ENCODE measurements at regions not wholly inside any gene's neighbourhood (a gene's known extent, or its start where the extent isn't known, plus 50 kb on each side); places are given as distances from the start of the nearest gene placed in this dataset.
"Not testable (repeated sequence)": the region's sequence is repeated elsewhere in the genome, so short reads cannot be mapped to it uniquely, and the experiment has no call there.

DNA sequence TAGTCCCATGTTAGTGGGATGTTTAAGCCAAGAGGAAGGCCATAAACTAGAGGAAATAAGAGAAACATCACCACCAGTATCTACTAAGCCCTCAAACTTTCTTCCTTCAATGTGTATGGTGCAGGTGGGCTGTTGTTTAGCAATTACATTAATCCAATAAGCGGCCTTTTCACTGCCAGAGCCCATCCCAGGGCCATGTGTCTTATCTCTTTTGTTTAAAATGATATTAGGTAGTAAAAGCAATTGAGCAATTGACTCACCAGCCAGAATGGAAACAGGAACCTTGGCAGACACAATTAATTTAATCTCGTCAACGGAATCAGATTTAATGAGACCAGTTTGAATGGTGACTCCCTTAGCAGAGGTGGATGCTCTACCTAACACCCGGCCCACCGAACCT, 1503.5 kb downstream of the UQCRFS1 start:
- no peak for DNase-seq

DNA sequence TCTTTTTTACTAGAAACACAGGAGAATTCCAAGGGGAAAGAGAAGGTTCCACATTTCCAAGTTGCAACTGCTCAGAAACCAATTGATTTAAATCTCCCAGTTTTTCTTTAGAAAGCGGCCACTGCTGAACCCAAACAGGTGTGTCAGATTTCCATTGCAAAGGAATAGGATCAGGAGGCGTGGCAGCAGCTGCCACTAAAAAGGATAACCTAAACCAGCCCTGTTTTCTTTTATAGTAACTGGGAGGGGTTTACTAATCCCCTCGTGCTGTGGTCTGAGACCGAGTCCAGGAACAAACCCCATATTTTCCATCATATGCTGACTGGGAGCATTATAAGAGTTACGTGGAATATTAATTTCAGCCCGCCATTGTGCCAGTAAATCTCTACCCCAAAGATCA, 1504.0 kb downstream of the UQCRFS1 start:
- not testable (repeated sequence) for DNase-seq

- DNase-seq = not testable (repeated sequence)
These were observed 1505.9 kb downstream of the UQCRFS1 start for GRCh38 chr19:27707026-27707425.

GRCh38 chr19:27705896-27706295, 1507.1 kb downstream of the UQCRFS1 start:
- no peak for DNase-seq

GRCh38 chr19:27694361-27695055, 1518.4 kb downstream of the UQCRFS1 start:
- no peak for DNase-seq

DNA sequence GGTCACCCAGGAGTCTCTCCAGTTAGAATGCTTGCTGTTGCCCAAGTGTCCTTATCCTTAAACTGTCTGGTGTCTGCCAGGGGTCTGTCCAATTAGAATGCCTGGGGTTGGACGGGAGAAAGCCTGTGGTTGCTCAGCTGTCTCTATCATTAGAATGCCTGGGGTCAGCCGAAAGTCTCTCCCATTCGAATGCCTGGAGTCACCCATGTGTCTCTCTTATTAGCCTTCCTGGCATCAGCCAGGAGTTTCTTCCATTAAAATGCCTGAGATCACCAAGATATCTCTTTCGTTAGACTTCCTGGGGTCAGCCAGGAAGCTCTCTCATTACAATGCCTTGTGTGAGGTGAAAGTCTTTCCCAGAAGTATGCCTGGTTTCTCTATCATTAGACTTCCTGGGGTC, 1521.0 kb downstream of the UQCRFS1 start:
- no peak for DNase-seq

DNA sequence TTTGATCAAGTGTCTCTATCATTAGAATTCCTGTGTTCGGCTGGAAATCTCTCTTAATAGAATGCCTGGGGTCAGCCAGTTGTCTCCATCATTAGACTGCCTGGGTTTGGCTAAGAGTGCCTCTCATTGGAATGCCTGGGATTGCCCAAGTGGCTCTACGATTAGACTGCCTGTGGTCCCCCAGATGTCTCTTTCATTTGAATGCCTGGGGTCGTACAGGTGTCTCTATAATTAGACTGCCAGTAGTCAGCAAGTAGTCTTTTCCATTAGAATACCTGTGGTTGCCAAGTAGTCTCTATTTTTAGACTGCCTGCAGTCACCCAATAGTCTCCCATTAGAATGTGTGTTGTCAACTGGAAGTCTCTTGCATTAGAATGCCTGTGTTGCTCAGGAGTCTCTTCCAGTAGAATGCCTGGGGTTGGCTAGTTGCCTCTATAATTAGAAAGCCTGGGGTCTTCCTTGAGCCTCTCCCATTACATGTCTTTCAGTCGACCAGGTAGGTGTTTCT, 1523.2 kb downstream of the UQCRFS1 start:
- no peak for DNase-seq

DNA sequence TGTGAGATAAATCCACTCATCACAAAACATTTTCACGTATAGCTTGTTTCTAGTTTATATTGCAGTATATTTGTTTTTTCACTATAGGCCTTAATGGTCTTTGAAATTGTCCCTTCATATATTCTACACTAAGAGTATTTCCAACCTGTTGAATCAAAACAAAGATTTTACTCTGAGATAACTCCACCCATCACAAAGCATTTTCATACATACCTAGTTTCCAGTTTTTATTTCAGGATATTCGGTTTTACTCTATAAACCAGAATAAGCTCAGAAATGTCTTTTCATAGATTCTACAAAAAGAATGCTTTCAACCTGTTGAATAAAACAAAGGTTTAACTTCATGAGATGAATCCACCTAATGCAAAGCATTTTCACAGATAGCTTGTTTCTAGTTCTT, 1528.7 kb downstream of the UQCRFS1 start:
- DNase-seq = no peak

- no peak for DNase-seq
These were observed 1531.0 kb downstream of the UQCRFS1 start for GRCh38 chr19:27681972-27682371.

DNA sequence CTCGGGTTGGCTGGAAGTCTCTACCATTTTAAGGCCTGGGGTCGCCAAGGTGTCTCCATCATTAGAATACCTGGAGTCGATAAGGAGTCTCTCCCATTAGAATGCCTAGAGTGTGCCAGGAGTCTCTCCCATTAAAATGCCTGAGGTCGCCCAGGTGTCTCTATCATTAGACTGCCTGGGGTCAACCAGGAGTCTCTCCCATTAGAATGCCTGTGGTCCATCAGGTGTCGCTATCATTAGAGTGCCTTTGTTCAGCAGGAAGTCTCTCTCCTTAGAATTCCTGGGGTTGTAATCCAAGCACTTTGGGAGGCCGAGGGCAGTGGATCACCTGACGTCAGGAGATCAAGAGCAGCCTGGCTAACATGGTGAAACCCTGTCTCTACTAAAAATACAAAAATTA, 1533.0 kb downstream of the UQCRFS1 start:
- DNase-seq = no peak

GRCh38 chr19:27679399-27679798, 1533.6 kb downstream of the UQCRFS1 start:
- no peak for DNase-seq

- DNase-seq = no peak
These were observed 1536.1 kb downstream of the UQCRFS1 start for GRCh38 chr19:27676877-27677276.

- no peak for DNase-seq
These were observed 1536.6 kb downstream of the UQCRFS1 start for GRCh38 chr19:27676334-27676733.

GRCh38 chr19:27675771-27676170, 1537.2 kb downstream of the UQCRFS1 start:
- no peak for DNase-seq

DNA sequence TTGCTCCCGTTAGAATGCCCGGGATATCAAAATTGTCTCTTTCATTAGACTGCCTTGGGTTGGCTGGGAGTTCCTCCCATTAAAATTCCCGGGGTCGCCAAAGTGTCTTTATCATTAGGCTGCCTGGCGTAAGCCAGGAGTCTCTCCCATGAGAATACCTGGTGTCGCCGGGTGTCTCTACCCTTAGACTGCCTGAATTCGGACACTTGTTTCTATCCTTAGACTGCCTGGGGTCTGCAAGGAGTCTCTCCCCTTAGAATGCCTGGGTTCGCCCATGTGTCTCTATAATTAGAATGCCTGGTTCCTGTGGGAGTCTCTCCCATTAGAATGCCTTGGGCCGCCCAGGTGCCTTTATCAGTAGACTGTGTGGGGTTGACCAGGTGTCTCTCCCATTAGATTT, 1538.2 kb downstream of the UQCRFS1 start:
- DNase-seq = no peak

DNA sequence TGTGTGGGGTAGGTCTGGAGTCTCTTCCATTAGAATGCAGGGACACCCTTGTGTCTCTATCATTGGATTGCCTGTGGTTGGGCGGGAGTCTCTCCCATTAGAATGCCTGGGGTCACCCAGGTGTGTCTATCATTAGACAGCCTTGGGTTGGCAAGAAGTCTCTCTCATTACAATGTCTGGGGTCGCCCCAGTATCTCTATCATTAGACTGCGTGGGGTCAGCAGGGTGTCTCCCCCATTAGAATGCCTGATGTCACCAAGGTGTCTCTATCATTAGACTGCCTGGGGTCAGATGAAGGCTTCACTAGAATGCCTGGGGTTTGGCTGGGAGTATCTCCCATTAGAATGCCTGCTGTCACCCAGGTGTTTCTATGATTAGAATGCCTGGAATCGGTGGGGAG, 1539.0 kb downstream of the UQCRFS1 start:
- DNase-seq = no peak

DNA sequence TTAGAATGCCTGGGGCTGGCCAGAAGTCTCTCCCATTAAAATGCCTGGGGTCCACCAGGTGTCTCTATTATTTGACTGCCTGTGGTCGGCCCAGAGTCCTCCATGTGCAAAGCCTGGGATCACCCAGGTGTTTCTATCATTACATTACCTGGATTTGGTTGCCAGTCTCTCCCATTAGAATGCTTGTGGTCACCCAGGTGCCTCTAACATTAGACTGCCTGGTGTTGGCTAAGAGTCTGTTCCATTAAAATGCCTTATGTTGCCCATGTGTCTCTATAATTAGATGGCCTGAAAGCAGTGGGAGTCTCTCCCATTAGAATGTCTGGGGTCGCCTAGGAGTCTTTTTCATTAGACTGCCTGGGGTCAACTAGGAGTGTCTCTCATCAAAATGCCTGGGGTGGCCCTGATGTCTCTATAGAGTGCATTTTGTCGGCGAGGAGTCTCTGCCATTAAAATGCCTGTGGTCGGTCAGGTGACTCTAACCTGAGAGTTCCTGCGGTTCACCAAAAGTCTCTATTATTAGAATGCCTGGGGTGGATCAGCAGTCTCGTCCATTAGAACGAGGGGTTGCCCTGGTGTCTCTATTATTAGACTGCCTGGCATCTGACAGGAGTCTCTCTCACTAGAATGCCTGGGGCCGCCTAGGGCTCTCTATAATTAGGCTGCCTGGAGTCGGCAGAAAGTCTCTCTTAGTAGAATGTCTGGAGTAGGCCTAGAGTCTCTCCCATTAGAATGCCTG, 1540.5 kb downstream of the UQCRFS1 start:
- DNase-seq = no peak

DNA sequence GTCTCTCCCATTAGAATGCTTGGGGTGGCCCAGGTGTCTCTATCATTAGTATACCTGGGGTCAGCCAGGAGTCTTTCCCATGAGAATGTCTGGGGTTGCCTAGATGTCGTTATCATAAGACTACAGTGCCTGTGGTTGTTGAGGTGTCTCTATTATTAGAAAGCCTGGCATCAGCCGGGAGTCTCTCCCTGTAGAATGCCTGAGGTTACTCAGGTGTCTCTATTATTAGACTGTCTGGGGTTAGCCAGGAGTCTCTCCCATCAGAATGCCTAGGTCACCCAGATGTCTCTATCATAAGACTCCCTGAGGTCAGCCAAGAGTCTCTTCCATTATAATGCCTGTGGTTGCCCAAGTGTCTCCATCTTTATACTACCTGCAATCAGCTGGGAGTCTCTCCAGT, 1541.1 kb downstream of the UQCRFS1 start:
- no peak for DNase-seq

- DNase-seq = no peak
These were observed 1552.5 kb downstream of the UQCRFS1 start for GRCh38 chr19:27660428-27660827.

- no peak for DNase-seq
These were observed 1555.5 kb downstream of the UQCRFS1 start for GRCh38 chr19:27657271-27658051.

DNA sequence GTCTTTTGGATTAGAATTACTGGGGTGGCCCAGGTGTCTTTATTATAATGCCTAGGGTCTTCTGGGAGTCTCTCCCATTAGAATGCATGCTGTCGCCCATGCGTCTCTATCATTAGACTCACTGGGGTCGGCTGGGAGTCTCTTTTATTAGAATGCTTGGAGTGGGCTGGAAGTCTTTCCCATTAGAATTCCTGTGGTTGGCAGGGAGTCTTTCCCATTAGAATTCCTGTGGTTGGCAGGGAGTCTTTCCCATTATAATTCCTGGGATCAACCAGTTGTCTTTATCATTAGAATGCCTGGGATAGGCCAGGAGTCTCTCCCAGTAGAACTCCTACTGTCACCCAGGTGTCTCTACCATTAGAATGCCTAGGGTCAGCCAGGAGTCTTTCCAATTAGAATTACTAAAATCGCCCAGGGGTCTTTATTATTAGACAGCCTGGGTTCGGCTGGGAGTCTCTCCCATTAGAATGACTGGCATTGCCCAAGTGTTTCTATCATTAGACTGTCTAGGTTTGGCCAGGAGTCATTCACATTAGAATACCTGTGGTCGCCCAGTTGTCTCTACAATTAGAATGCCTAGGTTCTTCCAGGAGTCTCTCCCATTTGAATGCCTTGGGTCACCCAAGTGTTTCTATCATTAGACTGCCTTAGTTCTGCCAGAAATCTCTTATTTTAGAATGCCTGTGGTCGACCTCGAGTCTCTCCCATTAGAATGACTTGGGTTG, 1558.5 kb downstream of the UQCRFS1 start:
- no peak for DNase-seq

- DNase-seq = no peak
These were observed 1560.2 kb downstream of the UQCRFS1 start for GRCh38 chr19:27652796-27653195.

- DNase-seq = no peak
These were observed 1560.7 kb downstream of the UQCRFS1 start for GRCh38 chr19:27652281-27652680.

All from MV-4-11 (cell line).